Epithelial cell of proximal tubule (primary cell): ENCODE measurements at regions not wholly inside any gene's neighbourhood (a gene's known extent, or its start where the extent isn't known, plus 50 kb on each side); places are given as distances from the start of the nearest gene placed in this dataset.

Experiments used
- DNase-seq: peaks from one replicate; pipeline ENCODE4 v3.0.0-alpha.2; 2011; ENCODE audit warnings: low read depth
- H3K4me3 ChIP-seq: 2 replicates; pipeline ENCODE4 v1.5.1; 2011; ENCODE audit warnings: low read depth, mild to moderate bottlenecking, low read length
- CTCF ChIP-seq: conservative IDR thresholded peaks from 2 replicates; pipeline ENCODE4 v1.5.1; 2012; ENCODE audit warnings: low read depth, mild to moderate bottlenecking, low read length

- DNase-seq, result no peak
- no peak for TF ChIP-seq CTCF
- no peak overlapping the region for H3K4me3 ChIP-seq
Measured at GRCh38 chr18:44508474-44508873, 172.2 kb upstream of the SETBP1 start.

GRCh38 chr18:44509048-44509447 lies 171.6 kb upstream of the SETBP1 start:
- no peak overlapping the region for H3K4me3 ChIP-seq
- TF ChIP-seq CTCF, result no peak
- DNase-seq, result no peak

GRCh38 chr18:44510390-44510789 lies 170.3 kb upstream of the SETBP1 start:
- TF ChIP-seq CTCF, result no peak
- DNase-seq, result no peak
- H3K4me3 ChIP-seq, result no peak overlapping the region

- TF ChIP-seq CTCF, result no peak
- no peak for DNase-seq
- no peak overlapping the region for H3K4me3 ChIP-seq
Measured at GRCh38 chr18:44513233-44513632, 167.5 kb upstream of the SETBP1 start.

- no peak overlapping the region for H3K4me3 ChIP-seq
- no peak for DNase-seq
- TF ChIP-seq CTCF, result no peak
Measured at GRCh38 chr18:44514106-44514505, 166.6 kb upstream of the SETBP1 start.

- TF ChIP-seq CTCF, result no peak
Measured at GRCh38 chr18:44514766-44515165, 165.9 kb upstream of the SETBP1 start.

GRCh38 chr18:44516450-44516849 lies 164.2 kb upstream of the SETBP1 start:
- no peak for TF ChIP-seq CTCF
- no peak for DNase-seq
- no peak overlapping the region for H3K4me3 ChIP-seq

More at GRCh38 chr18:44514766-44515165, 165.9 kb upstream of the SETBP1 start:
- DNase-seq, result no peak
- no peak overlapping the region for H3K4me3 ChIP-seq
